HG02588 (cell line): ENCODE measurements at regions not wholly inside any gene's neighbourhood (a gene's known extent, or its start where the extent isn't known, plus 50 kb on each side); places are given as distances from the start of the nearest gene placed in this dataset.
"Not testable (repeated sequence)": the region's sequence is repeated elsewhere in the genome, so short reads cannot be mapped to it uniquely, and the experiment has no call there.

ENCODE experiments used
- ATAC-seq: cut with Tn5 transposase; IDR thresholded peaks from one replicate; pipeline ENCODE4 v1.9.1; 2021; ENCODE audit warnings: mild to moderate bottlenecking, moderate library complexity; ENCODE audit not compliant: unreplicated experiment

GRCh38 chr21:41571938-41572510 is 64.1 kb upstream of the TMPRSS2 start:
- no peak for ATAC-seq

DNA sequence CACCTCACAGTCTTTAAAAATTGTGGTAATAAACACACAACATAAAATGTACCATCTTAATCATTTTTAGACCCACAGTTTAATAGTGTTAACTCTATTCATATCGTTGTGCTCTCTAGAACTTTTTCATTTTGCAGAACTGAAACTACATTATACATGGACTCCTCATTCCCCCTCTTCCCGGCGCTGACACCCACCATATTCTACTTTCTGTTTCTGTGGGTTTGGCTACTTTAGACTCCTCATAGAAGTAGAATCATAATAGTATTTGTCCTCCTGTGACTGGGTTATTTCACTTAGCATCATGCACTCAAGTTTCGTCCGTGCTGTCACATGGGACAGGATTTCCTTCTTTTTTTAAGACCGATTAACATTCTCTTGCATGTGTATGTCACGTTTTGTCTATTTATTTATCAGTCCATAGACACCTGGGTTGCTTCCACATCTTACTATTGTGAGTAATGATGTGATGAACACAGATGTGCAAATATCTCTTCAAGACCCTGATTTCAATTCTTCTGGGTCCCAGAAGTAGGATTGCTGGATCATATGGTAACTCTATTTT is 62.9 kb upstream of the TMPRSS2 start:
- ATAC-seq, result peak; percentile 92

- ATAC-seq, result no peak
These were observed 60.8 kb upstream of the TMPRSS2 start for GRCh38 chr21:41568606-41569385.

DNA sequence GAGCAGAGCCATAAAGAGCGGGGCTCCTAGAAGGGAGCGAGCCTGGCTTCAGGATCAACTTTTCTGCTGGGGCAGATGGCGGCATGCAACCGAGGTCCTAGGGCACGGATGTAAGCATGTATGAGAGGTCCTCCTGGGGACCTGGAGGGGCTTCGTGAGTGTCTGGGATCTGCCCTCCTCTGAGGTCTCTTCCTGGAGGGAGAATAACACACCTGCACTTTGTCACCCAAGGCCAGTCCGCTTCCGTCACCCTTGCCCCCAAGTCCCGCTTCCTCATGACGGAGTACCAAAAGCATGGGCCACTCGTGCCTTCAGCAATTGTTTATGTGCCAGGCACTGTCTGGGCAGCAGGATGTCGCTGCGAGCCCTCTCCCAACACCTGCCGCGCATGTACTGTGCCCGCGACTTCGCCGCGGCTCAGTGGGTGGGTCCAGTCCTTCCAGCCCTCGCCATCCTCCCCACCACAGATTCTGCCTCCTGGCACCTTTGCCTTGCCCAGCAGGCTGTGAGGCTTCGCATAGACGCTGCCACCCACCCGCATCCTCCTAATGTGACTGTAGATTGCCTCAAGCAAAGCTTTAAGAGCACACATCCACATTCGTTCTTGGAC is 60.0 kb upstream of the TMPRSS2 start:
- ATAC-seq, result no peak

DNA sequence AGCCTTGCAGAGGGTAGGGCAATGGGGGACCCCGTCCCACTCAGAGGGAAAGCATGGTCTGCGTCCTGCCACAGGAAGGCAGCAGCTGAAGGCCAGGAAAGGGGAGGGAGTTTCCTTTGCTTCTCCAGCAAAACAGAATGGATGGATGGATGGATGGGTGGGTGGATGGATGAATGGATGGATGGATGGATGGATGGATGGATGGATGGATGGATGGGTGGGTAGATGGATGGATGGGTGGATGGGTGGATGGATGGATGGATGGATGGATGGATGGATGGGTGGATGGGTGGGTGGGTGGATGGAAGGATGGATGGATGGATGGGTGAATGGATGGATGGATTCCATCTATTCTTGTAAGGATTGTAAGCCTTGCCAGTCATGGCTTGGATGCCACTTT is 59.3 kb upstream of the TMPRSS2 start:
- not testable (repeated sequence) for ATAC-seq

GRCh38 chr21:41566500-41567014 is 58.6 kb upstream of the TMPRSS2 start:
- no peak for ATAC-seq

DNA sequence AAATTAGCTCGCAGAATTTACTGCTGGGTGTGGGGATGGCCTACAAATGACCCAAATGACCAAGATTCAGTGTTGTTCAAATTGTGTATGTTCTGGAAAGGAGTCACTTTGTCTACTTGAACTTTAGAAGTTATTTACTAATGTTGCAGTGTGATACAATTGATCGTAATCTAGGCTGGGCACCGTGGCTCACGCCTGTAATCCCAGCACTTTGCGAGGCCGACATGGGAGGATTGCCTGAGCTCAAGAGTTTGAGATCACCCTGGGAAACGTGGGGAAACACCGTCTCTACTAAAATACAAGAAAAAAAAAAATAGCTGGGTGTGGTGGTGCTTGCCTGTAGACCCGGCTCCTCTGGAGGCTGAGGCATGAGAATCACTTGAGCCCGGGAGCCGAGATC is 57.6 kb upstream of the TMPRSS2 start:
- no peak for ATAC-seq

- ATAC-seq, result no peak
These were observed 56.9 kb upstream of the TMPRSS2 start for GRCh38 chr21:41564871-41565274.

DNA sequence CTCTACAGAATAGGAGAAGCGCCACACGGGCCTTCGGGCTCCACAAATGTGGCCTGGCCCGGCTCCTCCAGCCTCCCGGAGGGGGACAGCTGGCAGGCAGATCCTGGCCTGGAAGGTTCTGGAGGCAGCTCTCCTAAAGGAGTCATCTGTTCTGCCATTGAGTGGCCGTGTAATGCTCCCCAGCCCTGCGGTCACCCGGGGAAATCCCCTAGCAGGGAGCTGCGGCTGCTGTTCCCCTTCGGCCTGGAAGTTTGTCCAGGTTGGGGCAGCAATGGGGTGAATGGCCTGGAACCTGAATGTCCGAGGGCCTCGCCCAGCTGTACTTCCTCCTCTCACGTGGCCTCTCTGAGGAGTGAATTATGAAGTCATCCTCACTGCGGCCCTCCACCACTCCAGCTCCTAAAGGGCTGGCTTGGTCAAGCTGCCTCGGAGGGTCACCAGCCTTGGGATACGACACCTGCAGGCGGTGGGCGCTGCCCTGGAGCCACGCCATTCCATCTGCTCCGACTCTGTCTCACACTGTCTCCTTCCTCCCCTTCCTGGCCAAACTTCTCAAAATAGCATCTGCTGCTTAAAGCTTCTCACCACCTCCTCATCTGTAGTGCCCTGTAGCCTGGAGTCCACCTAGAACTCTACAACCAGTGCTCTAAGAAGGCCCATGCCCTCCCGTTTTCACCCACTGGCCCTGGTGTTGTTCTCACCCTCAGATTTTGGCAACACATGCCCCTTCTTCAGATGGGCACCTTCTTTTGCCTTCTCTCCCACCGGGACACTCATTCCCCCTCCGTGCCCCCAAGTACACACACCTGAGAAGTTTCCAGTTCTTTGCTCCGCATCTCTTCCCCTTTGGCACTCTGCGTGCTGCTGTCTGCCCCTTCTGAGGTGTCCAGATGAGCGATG is 54.4 kb upstream of the TMPRSS2 start:
- ATAC-seq, result no peak

DNA sequence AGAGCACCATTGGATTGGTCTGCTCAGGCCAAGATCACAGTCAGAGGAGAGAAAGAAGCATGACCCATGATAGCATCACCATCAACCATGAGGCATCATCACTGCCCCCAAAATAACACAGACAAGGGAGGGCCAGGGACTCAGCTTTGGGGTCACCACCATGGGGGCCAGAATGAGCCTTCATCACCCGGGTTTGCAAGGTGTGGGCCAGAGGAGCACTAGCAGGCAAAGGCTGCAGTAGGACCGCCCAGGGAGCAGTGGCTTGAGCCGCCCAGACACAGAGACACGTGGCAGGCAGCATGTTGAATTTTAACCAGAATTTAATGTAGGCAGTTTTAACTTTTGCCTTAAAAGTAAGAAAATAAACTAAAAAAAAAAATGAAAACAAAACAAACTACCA is 53.7 kb upstream of the TMPRSS2 start:
- ATAC-seq, result no peak

- ATAC-seq, result no peak
These were observed 52.8 kb upstream of the TMPRSS2 start for GRCh38 chr21:41560661-41561158.

GRCh38 chr21:41559658-41560631 is 52.0 kb upstream of the TMPRSS2 start:
- no peak for ATAC-seq

DNA sequence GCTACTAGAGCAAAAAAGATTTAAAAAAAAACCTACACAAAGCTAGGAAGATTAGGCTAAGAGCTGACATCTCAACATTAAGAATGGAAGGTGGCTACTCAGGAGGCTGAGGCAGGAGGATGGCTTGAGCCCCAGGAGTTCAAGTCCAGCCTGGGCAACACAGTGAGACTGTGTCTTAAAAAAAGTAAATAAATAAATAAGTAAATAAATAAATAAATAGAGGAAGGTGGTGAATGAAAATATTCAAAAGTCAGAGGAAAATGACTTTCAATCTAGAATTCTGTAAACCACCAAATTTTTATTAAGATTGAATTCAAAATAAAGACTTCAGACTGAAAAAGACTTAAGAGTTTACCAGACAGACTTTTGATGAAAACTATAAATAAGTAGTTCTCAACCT is 50.9 kb upstream of the TMPRSS2 start:
- ATAC-seq, result no peak

- ATAC-seq, result no peak
These were observed 49.9 kb upstream of the TMPRSS2 start for GRCh38 chr21:41557884-41558283.
